ENCODE measurements at regions not wholly inside any gene's neighbourhood (a gene's known extent, or its start where the extent isn't known, plus 50 kb on each side); places are given as distances from the start of the nearest gene placed in this dataset.
"Not testable (repeated sequence)": the region's sequence is repeated elsewhere in the genome, so short reads cannot be mapped to it uniquely, and the experiment has no call there.

DNA sequence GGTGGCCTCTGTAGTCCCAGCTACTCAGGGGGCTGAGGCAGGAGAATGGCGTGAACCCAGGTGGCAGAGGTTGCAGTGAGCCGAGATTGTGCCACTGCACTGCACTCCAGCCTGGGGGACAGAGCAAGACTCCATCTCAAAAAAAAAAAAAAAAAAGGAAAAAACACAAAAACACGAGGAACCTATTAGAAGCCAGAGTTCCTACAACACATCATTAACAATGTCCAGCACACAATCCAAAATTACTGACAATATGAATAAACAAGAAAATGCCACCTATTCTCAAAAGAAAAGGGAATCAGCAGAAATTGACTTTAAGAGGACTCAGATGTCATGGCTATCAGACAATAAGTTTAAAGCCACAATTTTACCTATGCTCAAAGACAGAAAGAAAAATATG, 57.3 kb upstream of the HS3ST3A1 start:
- not testable (repeated sequence) for H4K20me1 ChIP-seq (ENCODE audit: insufficient read depth, low read length); H3K4me3 ChIP-seq (ENCODE audit: low read length); H3K36me3 ChIP-seq (replicated peaks; ENCODE audit: low read depth, low read length); H3K79me2 ChIP-seq (ENCODE audit: low read length); H3K9ac ChIP-seq (ENCODE audit: low read length); H3K9me3 ChIP-seq (ENCODE audit: insufficient read depth, low read length); H3K4me1 ChIP-seq (ENCODE audit: low read length); H3K4me2 ChIP-seq (ENCODE audit: low read length); H3K27me3 ChIP-seq (ENCODE audit: low read depth, low read length); H2AFZ ChIP-seq (ENCODE audit: low read depth, low read length); H3K27ac ChIP-seq (ENCODE audit: low read length)

DNA sequence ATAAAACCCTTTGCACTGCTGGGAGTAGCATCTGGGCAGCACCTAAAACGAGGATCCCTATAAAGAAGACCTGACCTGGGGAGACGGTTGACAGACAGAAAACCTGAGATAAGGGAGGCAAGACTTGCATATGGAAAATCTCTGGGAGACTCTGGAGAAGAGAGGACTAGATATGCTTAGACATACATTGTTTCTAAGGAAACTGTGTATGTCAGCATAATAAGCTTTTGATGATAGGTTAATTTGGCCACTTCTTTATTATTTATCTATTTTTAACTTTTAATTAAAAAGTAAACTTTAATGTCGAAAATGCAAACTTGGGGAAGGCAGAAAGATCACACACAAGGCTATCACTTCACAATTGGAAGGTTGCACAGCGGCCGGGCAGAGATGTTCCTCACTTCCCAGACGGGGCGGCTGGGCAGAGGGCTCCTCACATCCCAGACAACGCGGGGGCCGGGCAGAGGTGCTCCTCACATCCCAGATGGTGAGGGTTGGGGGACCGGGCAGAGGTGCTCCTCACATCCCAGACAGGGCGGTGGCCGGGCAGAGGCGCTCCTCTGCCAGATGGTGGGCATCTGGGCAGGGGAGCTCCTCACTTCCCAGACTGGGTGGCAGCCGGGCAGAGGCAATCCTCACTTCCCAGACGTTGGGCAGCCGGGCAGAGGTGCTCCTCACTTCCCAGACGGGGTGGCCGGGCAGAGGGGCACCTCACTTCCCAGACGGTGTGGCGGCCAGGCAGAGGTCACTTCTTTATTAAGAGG, 64.3 kb upstream of the HS3ST3A1 start:
- no peaks in the 10 kb centered on the region for H3K36me3 ChIP-seq (replicated peaks; ENCODE audit: low read depth, low read length)
- no peak overlapping the region for H3K9ac ChIP-seq (ENCODE audit: low read length)
- TF ChIP-seq, protein P1, sequence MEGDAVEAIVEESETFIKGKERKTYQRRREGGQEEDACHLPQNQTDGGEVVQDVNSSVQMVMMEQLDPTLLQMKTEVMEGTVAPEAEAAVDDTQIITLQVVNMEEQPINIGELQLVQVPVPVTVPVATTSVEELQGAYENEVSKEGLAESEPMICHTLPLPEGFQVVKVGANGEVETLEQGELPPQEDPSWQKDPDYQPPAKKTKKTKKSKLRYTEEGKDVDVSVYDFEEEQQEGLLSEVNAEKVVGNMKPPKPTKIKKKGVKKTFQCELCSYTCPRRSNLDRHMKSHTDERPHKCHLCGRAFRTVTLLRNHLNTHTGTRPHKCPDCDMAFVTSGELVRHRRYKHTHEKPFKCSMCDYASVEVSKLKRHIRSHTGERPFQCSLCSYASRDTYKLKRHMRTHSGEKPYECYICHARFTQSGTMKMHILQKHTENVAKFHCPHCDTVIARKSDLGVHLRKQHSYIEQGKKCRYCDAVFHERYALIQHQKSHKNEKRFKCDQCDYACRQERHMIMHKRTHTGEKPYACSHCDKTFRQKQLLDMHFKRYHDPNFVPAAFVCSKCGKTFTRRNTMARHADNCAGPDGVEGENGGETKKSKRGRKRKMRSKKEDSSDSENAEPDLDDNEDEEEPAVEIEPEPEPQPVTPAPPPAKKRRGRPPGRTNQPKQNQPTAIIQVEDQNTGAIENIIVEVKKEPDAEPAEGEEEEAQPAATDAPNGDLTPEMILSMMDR (IDR thresholded peaks at IDR 0.05; ENCODE audit: low read depth, low read length) = no peak
- no peak for TF ChIP-seq EZH2phosphoT487 (IDR thresholded peaks at IDR 0.05; ENCODE audit: low read depth)
- peaks cover 4% of the 10 kb centered on the region; the same call in 1 of the 2 replicates for H3K9me3 ChIP-seq (ENCODE audit: insufficient read depth, low read length)
- no peaks in the 10 kb centered on the region for H4K20me1 ChIP-seq (ENCODE audit: insufficient read depth, low read length)
- H2AFZ ChIP-seq (ENCODE audit: low read depth, low read length) = no peak overlapping the region
- H3K4me1 ChIP-seq (ENCODE audit: low read length) = no peaks in the 10 kb centered on the region
- H3K27me3 ChIP-seq (ENCODE audit: low read depth, low read length) = no peaks in the 10 kb centered on the region
- no peak overlapping the region for H3K4me3 ChIP-seq (ENCODE audit: low read length)
- H3K27ac ChIP-seq (ENCODE audit: low read length) = no peak overlapping the region
- no peaks in the 10 kb centered on the region for H3K79me2 ChIP-seq (ENCODE audit: low read length)
- no peak overlapping the region for H3K4me2 ChIP-seq (ENCODE audit: low read length)

DNA sequence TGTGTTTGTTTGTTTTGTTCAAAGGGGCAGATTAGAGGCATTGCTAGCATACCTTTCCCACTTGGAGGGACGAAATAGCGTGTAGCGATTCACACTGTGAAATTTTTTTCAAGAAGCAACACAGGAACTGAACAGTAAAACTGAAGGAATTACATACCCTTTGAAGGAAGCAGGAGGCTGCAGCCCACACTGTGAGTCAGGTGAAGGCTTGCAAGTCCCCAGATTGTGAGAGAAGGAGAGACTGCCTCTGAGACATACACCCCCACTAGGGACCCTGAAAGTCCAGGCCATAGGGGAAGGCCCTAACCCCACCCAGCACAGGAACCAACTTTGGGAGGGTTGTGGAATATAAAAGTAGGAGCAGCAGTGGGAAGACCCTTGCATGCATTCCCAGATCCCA, 69.6 kb upstream of the HS3ST3A1 start:
- Histone ChIP-seq H3K27me3 (ENCODE audit: low read depth, low read length) (no peaks in the 10 kb centered on the region), H4K20me1 (ENCODE audit: insufficient read depth, low read length) (no peaks in the 10 kb centered on the region), H3K4me3 (ENCODE audit: low read length) (no peak overlapping the region), H3K79me2 (ENCODE audit: low read length) (no peaks in the 10 kb centered on the region), H2AFZ (ENCODE audit: low read depth, low read length) (no peak overlapping the region), H3K36me3 (replicated peaks; ENCODE audit: low read depth, low read length) (no peaks in the 10 kb centered on the region), H3K4me2 (ENCODE audit: low read length) (peak overlapping the region; percentile 46), H3K9me3 (ENCODE audit: insufficient read depth, low read length) (peaks cover 4% of the 10 kb centered on the region; the same call in 1 of the 2 replicates), H3K4me1 (ENCODE audit: low read length) (peaks cover 7% of the 10 kb centered on the region), H3K27ac (ENCODE audit: low read length) (no peak overlapping the region), H3K9ac (ENCODE audit: low read length) (no peak overlapping the region)
- TF ChIP-seq, protein P1 (IDR thresholded peaks at IDR 0.05; ENCODE audit: low read depth, low read length) = no peak

DNA sequence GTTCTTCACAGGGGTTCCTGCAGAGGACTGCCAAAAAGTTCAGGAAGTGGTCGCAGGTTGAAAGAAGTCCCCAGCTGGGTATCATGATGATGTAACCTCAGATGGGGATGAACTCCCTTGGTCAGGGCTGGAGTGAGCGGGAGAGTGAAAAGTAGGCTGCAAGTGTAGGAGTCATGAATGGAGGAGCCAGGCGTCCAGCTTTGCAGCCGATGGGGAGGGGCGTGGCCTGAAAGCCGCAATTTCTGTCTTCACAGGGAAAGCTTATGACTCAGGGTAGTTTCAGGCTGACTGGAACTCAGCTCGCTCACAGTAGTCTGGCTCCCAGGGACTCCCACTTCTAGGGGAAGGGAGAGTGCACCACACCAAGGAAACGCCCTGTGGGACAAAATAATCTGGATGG, 70.0 kb upstream of the HS3ST3A1 start:
- H3K9ac ChIP-seq (ENCODE audit: low read length) = no peak overlapping the region
- peaks cover 4% of the 10 kb centered on the region; the same call in 1 of the 2 replicates for H3K9me3 ChIP-seq (ENCODE audit: insufficient read depth, low read length)
- no peaks in the 10 kb centered on the region for H3K27me3 ChIP-seq (ENCODE audit: low read depth, low read length)
- no peaks in the 10 kb centered on the region for H3K79me2 ChIP-seq (ENCODE audit: low read length)
- no peaks in the 10 kb centered on the region for H3K36me3 ChIP-seq (replicated peaks; ENCODE audit: low read depth, low read length)
- H2AFZ ChIP-seq (ENCODE audit: low read depth, low read length) = no peak overlapping the region
- no peak overlapping the region for H3K4me3 ChIP-seq (ENCODE audit: low read length)
- no peaks in the 10 kb centered on the region for H4K20me1 ChIP-seq (ENCODE audit: insufficient read depth, low read length)
- no peak overlapping the region for H3K27ac ChIP-seq (ENCODE audit: low read length)
- H3K4me1 ChIP-seq (ENCODE audit: low read length) = peaks cover 7% of the 10 kb centered on the region
- H3K4me2 ChIP-seq (ENCODE audit: low read length) = peak overlapping the region; percentile 46
- no peak for TF ChIP-seq EZH2phosphoT487 (IDR thresholded peaks at IDR 0.05; ENCODE audit: low read depth)
- TF ChIP-seq, protein P1 (IDR thresholded peaks at IDR 0.05; ENCODE audit: low read depth, low read length) = no peak

Data from OCI-LY3 (cell line).